SH-SY5Y (cell line): ENCODE measurements at regions not wholly inside any gene's neighbourhood (a gene's known extent, or its start where the extent isn't known, plus 50 kb on each side); places are given as distances from the start of the nearest gene placed in this dataset.

Experiments used
- GATA2 ChIP-seq: IDR thresholded peaks from 2 replicates; pipeline ENCODE4 v1.6.1; 2011; ENCODE audit warnings: mild to moderate bottlenecking, low read depth, low read length
- GATA3 ChIP-seq: IDR thresholded peaks from 2 replicates; pipeline ENCODE4 v1.6.1; 2011; ENCODE audit warnings: low read depth, mild to moderate bottlenecking, low read length, moderate library complexity

DNA sequence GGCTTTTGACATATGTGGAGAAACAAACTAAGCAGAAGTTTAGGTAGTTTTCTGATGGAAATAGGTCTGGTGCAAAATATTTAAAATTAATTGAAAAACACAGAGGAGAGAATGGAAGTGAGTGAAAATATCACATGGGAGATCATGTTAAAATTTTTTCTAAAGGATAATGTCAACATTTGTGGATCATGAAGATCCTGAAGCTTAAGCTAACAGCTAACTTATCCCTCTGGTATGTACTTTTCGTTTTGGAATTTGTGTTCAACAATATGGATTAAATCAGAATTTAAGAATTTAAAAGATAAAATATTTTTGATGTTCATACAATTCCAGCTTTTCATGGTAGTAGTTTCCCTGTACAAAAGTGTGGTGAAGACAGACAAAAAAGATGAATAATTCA is 572.8 kb upstream of the FAM241A start:
- TF ChIP-seq GATA2 = no peak
- TF ChIP-seq GATA3 = no peak

DNA sequence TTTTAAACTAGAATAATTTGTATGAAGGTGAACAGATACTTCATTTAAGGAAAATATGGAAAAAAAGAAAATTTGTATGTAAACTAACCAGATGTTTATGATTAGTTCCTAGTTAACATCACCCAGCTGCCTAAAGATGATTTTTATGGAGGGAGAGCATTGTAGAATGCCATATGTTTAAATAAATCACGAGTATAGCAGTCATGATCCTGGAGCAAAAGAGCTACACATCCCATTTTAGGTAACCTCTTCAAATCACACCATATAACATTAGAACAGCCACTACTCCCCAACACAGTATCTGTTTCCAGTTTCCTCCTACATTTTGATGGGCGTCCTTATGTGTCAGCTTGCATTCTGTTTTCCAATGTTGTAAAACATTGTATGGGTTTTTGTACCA is 571.9 kb upstream of the FAM241A start:
- no peak for TF ChIP-seq GATA2
- TF ChIP-seq GATA3 = no peak

- TF ChIP-seq GATA3 (no peak), GATA2 (no peak)
Measured at GRCh38 chr4:111579767-111580166, 565.5 kb upstream of the FAM241A start.

DNA sequence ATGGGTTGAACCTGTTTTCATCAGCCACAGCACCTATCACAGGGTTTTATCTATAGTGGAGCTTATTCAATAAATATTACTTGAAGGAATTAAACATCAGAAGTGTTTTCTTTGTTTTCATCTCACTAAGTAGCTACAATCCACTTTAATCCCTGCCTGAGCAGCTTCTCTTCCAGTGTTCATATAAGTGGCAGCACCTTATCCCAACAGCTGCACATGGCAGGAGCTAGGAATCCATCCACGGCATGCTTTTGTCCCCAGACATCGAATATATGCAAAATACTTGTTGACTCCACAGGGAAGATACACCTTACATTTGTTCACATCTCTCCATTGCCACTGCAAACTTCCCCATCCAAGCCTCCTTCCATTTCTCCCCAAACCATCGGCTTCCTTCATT is 549.8 kb upstream of the FAM241A start:
- TF ChIP-seq GATA3 = no peak
- no peak for TF ChIP-seq GATA2

GRCh38 chr4:111596491-111596890 is 548.8 kb upstream of the FAM241A start:
- no peak for TF ChIP-seq GATA3
- no peak for TF ChIP-seq GATA2

GRCh38 chr4:111601671-111602070 is 543.6 kb upstream of the FAM241A start:
- TF ChIP-seq GATA3 (no peak), GATA2 (no peak)

DNA sequence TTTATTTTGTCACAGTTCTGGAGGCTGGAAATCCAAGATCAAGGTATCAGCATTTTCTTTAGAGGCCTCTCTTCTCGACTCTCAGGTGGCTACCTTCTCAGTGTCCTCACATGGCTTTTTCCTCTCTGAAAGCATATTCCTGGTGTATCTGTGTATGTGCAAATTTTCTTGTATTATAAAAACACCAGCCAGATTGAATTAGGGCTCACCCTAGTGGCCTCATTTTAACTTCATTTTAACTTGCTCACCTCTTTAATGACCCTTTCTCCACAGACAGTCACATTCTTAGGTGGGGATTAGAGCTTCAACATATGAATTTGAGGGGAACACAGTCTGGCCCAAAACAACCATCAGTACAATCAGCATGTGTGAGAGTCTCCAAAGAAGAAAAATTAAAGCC is 542.4 kb upstream of the FAM241A start:
- TF ChIP-seq GATA2 (no peak), GATA3 (no peak)

- TF ChIP-seq GATA2 (no peak), GATA3 (no peak)
Measured at GRCh38 chr4:111605111-111605510, 540.1 kb upstream of the FAM241A start.

- TF ChIP-seq GATA3 = no peak
- TF ChIP-seq GATA2 = no peak
Measured at GRCh38 chr4:111610681-111611080, 534.6 kb upstream of the FAM241A start.

DNA sequence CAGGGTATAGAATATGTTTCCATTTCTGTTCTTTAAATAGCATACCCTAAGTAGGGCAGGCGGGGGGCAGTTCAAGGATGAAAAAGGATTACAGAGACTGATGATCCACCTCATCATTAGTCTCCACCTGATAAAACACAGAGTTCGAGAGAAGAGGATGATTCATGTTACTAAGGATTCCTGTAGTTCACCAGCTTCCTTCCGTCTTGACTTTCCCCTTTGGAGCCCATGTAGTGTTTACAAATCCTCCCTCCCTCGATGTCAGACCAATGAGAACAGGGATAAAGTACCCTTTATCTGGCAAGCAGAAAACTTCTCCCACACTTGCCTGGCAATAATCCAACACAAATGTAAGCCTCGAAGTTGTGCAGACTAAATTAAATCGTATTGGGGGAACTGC is 526.3 kb upstream of the FAM241A start:
- TF ChIP-seq GATA3 (no peak), GATA2 (no peak)

DNA sequence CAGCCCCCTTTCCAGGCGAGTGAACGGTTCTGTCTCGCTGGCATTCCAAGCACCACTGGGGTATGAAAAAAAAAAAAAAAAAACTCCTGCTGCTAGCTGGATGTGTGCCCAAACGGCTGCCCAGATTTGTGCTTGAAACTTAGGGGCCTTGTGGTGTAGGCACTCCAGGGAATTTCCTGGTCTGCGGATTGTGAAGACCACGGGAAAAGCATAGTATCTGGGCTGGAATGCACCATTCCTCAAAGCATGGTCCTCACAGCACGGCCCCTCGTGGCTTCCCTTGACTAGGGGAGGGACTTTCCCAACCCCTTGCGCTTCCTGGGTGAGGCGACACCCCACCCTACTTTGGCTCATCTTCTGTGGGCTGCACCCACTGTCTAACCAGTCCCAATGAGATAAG is 516.8 kb upstream of the FAM241A start:
- TF ChIP-seq GATA3 (no peak), GATA2 (no peak)

- TF ChIP-seq GATA2 (no peak), GATA3 (no peak)
Measured at GRCh38 chr4:111630705-111631104, 514.5 kb upstream of the FAM241A start.

GRCh38 chr4:111631215-111631999 is 513.8 kb upstream of the FAM241A start:
- TF ChIP-seq GATA3 = no peak
- TF ChIP-seq GATA2 = no peak

GRCh38 chr4:111632641-111633151 is 512.6 kb upstream of the FAM241A start:
- no peak for TF ChIP-seq GATA3
- no peak for TF ChIP-seq GATA2

DNA sequence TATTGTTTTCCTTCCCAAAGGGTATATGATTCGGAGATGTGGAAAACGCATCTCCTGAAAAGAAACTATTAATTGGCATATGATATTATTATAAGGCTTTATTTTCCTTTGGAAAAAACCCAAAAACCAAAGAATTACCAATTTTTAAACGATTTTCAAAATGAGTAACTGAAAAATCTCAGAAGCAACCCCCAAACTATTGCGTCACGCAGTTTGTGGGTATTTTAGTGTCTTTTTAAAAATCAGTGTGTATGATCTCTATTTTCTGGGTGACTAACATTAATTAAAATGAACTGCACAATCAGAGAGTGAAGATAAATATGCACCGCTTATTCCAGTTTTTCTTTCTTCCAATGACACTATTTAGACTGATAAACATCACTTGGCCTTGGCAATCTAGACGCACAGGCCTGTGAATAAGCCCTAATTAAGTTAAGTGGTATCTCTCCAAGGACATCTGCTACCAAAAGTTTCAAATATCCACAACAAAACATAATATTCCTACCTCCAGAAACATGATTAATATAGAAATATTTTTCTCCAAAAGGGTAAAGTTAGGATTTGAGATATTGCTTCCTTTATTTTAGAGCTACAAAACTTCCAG is 511.5 kb upstream of the FAM241A start:
- TF ChIP-seq GATA3 = no peak
- TF ChIP-seq GATA2 = peak; percentile 11; the same call in 1 of the 2 replicates

- no peak for TF ChIP-seq GATA2
Measured at GRCh38 chr4:111635646-111636045, 509.6 kb upstream of the FAM241A start.
